Retina (tissue), 1 donor: ENCODE measurements at regions not wholly inside any gene's neighbourhood (a gene's known extent, or its start where the extent isn't known, plus 50 kb on each side); places are given as distances from the start of the nearest gene placed in this dataset.
"Not testable (repeated sequence)": the region's sequence is repeated elsewhere in the genome, so short reads cannot be mapped to it uniquely, and the experiment has no call there.

Source experiments
- DNase-seq: peaks from one replicate; pipeline ENCODE4 v3.0.0-alpha.2; 2016

- DNase-seq = no peak
Measured at GRCh38 chr14:105711841-105712460, 185.6 kb downstream of the TMEM121 start.

- DNase-seq = not testable (repeated sequence)
Measured at GRCh38 chr14:105712670-105713069, 186.3 kb downstream of the TMEM121 start.

GRCh38 chr14:105713160-105713559 lies 186.8 kb downstream of the TMEM121 start:
- not testable (repeated sequence) for DNase-seq

- DNase-seq = not testable (repeated sequence)
Measured at GRCh38 chr14:105713836-105714235, 187.5 kb downstream of the TMEM121 start.

GRCh38 chr14:105718787-105719186 lies 192.4 kb downstream of the TMEM121 start:
- not testable (repeated sequence) for DNase-seq

GRCh38 chr14:105720106-105720505 lies 193.7 kb downstream of the TMEM121 start:
- not testable (repeated sequence) for DNase-seq

DNA sequence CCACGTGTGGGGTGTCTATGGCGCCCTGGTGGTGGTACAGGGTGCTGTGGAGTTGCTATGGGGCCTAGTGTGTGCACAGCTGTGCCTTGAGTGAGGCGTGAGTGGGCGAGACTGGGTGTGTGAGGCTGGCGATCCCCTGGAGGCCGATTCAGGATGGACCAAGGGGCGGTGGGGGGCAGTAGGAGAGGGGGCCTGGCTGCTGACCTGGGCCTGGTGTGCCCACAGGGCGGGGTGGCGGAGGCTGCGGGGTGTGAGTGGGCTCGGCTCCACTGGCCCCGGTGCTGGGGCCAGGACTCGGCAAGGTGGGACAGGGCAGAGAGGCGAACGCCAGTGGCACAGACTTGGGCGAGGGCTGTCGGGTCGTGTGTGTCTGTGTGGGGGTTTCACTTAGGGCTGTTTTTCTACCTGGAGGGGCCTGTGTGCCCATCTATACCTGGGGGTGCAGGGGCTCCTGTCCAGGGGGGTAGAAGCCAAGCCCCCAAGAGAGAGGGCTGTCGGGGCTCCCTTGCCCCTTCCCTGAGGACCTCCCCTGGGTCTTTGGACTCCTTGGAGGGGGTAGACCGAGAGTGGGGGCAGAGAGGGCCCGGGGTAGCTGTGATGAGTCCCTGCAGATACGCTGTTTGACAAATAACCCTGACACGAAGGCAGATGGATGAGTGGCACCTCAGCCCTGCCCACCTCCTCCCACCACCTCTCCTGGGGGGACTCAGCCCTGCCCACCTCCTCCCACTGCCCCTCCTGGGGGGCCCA lies 194.6 kb downstream of the TMEM121 start:
- not testable (repeated sequence) for DNase-seq

- DNase-seq = not testable (repeated sequence)
Measured at GRCh38 chr14:105721602-105721970, 195.2 kb downstream of the TMEM121 start.

DNA sequence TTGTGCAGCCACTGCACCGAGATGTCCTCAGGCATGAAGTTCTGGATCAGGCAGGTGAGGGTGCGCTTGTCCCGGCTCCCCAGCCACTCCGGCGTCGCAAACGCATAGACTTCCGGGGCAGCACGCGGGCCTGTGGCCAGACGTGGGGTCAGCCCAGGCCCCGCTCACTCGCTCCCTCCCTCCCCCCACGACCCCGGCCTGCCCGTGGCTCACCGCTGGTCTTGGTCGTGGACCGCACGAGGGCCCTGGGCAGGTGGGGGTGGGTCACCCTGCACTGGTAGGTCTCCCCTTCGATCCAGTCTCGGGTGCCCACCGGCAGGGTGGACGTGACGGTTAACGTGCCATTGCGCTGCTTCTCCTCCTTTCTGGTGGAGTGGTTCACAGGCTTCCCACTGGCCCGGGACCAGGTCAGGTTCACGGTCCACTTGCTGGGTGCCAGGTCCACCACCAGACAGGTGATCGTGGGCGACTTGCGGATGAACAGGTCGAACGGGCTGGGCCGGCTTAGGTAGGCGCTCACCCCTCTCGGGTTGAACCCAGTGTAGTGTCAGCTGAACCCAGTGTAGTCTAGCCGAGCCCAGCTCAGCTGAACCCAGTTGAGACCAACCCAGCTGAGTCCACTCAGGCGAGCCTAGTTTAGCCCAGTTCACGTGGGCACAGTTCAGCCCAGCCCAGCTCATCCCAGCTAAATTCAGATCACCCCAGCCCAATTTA lies 195.8 kb downstream of the TMEM121 start:
- not testable (repeated sequence) for DNase-seq

DNA sequence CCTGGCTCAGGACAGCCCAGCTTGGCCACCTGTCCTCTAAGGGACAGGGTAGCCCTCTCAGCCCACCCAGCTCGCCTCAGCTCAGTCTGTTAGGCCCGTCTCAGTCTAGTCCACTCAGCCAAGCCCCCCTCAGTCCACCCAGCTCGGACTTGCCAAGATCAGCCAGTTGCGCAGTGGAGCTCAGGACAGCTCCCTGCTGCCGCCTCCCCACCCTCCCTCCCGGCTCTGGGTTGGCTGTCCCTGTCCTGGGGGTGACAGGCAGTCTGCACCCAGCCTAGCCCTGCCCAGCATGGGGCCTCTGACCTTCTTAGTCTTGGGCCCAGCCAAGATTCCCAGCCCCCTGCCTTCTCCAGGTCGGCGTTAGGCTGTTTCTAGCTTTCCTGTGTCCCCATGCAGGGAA lies 196.9 kb downstream of the TMEM121 start:
- DNase-seq = not testable (repeated sequence)

- not testable (repeated sequence) for DNase-seq
Measured at GRCh38 chr14:105723776-105724175, 197.4 kb downstream of the TMEM121 start.

GRCh38 chr14:105729825-105730368 lies 203.5 kb downstream of the TMEM121 start:
- not testable (repeated sequence) for DNase-seq

- DNase-seq = not testable (repeated sequence)
Measured at GRCh38 chr14:105730731-105731130, 204.3 kb downstream of the TMEM121 start.

DNA sequence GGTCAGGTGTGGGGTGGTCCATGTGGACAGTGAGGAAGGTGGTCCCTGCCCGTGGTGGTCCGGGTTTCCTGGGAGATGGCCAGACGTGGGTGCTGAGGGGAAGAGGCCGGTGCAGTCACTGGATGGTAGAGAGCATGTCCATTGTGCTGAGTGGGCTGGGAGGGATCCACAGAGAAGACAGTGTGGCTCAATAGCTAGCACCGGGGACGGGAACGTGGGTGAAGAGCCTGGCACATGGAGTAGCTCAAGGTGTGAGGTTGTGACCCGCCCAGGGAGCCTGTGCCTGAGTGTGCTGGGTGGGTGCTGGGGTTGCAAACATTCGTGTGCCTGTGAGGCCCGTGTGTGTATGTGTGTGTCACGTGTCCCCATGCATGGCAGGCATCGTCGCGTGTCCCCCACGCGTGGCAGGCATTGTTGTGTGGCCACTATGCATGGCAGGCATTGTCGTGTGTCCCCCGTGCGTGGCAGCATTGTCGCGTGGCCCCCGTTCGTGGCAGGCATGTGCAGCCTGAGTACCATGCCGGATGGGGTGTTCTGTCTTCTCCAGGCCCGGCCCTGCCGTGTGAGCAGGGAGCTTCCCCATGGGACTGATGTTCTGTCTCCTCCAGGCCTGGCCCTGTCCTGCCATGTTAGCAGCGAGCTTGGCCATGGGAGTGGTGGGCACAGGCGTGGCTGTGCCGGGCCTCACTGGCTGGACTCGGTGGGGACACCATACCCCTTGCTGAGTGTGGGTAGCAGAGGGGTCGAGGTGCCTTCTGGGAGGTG lies 205.0 kb downstream of the TMEM121 start:
- DNase-seq = not testable (repeated sequence)

GRCh38 chr14:105733081-105734065 lies 207.0 kb downstream of the TMEM121 start:
- DNase-seq = no peak

GRCh38 chr14:105734241-105734640 lies 207.9 kb downstream of the TMEM121 start:
- DNase-seq = not testable (repeated sequence)

- not testable (repeated sequence) for DNase-seq
Measured at GRCh38 chr14:105736331-105736730, 209.9 kb downstream of the TMEM121 start.

GRCh38 chr14:105737504-105738246 lies 211.3 kb downstream of the TMEM121 start:
- no peak for DNase-seq

DNA sequence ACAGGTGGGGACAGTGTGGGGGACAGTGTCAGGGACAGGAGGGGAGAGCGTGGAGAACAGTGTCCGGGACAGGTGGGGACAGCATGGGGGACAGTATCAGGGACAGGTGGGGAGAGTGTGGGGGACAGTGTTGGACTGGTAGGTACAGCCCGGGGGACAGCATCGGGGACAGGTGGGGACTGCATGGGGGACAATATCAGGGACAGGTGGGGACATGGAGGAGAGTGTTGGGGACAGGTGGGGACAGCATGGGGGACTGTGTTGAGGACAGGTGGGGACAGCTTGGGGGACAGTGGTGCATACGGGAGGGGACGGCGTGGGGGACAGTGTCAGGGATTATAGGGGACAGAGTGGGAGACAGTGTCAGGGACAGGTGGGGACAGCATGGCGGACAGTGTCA lies 212.3 kb downstream of the TMEM121 start:
- no peak for DNase-seq

GRCh38 chr14:105739331-105740102 lies 213.1 kb downstream of the TMEM121 start:
- DNase-seq = no peak
